ENCODE measurements at regions not wholly inside any gene's neighbourhood (a gene's known extent, or its start where the extent isn't known, plus 50 kb on each side); places are given as distances from the start of the nearest gene placed in this dataset.

GRCh38 chr10:121312587-121312986, 285.7 kb downstream of the FGFR2 start:
- no peak overlapping the region for H3K4me2 ChIP-seq
- H3K4me1 ChIP-seq (ENCODE audit: insufficient read depth) = peaks cover 26% of the 10 kb centered on the region

More at GRCh38 chr10:121312587-121312986, 285.7 kb downstream of the FGFR2 start:
- no peak for DNase-seq (ENCODE audit: low spot score)
- Histone ChIP-seq H4K20me1 (replicated peaks; ENCODE audit: insufficient read depth) (no peaks in the 10 kb centered on the region), H2AFZ (0 out of 2 replicates have a peak overlapping the region, but pooled peaks have one; percentile 24), H3K27ac (ENCODE audit: low read depth) (no peak overlapping the region), H3K27me3 (ENCODE audit: insufficient read depth) (no peaks in the 10 kb centered on the region), H3K4me3 (no peak overlapping the region), H3K9me2 (ENCODE audit: insufficient read depth) (peaks cover 3% of the 10 kb centered on the region; the same call in 1 of the 2 replicates), H3K36me3 (ENCODE audit: insufficient read depth) (no peaks in the 10 kb centered on the region), H3K79me2 (replicated peaks; ENCODE audit: insufficient read depth) (no peaks in the 10 kb centered on the region), H3F3A (replicated peaks; ENCODE audit: low read depth) (no peaks in the 10 kb centered on the region)
- TF ChIP-seq ZNF331 (CRISPR knock-in tag; IDR thresholded peaks at IDR 0.05; ENCODE audit: low read depth) (no peak), EZH2 (IDR thresholded peaks at IDR 0.05; ENCODE audit: low read depth, unreplicated experiment) (no peak), JUNB (IDR thresholded peaks at IDR 0.05; ENCODE audit: unreplicated experiment) (no peak), CREB1 (CRISPR knock-in tag; IDR thresholded peaks at IDR 0.05; ENCODE audit: low read depth) (no peak), ZNF114 (CRISPR knock-in tag; IDR thresholded peaks at IDR 0.05) (no peak), EZH2phosphoT487 (IDR thresholded peaks at IDR 0.05; ENCODE audit: unreplicated experiment) (no peak), STAT1 (IDR thresholded peaks at IDR 0.05; ENCODE audit: unreplicated experiment) (no peak), REST (IDR thresholded peaks at IDR 0.05; ENCODE audit: unreplicated experiment) (no peak)
- TF ChIP-seq, protein P1, sequence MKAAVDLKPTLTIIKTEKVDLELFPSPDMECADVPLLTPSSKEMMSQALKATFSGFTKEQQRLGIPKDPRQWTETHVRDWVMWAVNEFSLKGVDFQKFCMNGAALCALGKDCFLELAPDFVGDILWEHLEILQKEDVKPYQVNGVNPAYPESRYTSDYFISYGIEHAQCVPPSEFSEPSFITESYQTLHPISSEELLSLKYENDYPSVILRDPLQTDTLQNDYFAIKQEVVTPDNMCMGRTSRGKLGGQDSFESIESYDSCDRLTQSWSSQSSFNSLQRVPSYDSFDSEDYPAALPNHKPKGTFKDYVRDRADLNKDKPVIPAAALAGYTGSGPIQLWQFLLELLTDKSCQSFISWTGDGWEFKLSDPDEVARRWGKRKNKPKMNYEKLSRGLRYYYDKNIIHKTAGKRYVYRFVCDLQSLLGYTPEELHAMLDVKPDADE (IDR thresholded peaks at IDR 0.05) = no peak
- Mint-ChIP-seq H3K36me3 (ENCODE audit: low read depth) (no peaks in the 10 kb centered on the region), H3K4me1 (peaks cover 32% of the 10 kb centered on the region), H3K27me3 (ENCODE audit: insufficient read depth, low read depth, poor library complexity) (no peaks in the 10 kb centered on the region), H3K27ac (no peak overlapping the region), H3K4me3 (no peak overlapping the region), H3K9me3 (0 out of 3 replicates have a peak, but pooled peaks cover 3% of the 10 kb centered on the region)
- no peak for ATAC-seq

Measured in GM23338 (cell line).